Small intestine (tissue), 7 donors: ENCODE measurements at regions not wholly inside any gene's neighbourhood (a gene's known extent, or its start where the extent isn't known, plus 50 kb on each side); places are given as distances from the start of the nearest gene placed in this dataset.

ENCODE experiments used
- DNase-seq, 2 donors: peaks; one replicate each; pipeline versions ENCODE4 v3.0.0 to v3.0.0-alpha.2; 2013
- FAIRE-seq: peaks from 2 replicates; lab custom pipeline; 2012; peaks lifted over from hg19 to GRCh38; lab: Jason Lieb, UNC
- H3K27ac ChIP-seq, 3 donors: one replicate each; pipeline ENCODE4 v1.5.1; 2013; ENCODE audit warnings: low read length in 2 of 3, mild to moderate bottlenecking in 2 of 3, control low read depth in 1 of 3, inconsistent platforms in 1 of 3, low read depth in 1 of 3, moderate library complexity in 1 of 3
- H3K27me3 ChIP-seq, 3 donors: one replicate each; pipeline ENCODE4 v1.6.1; 2013; ENCODE audit warnings: low read length in 3 of 3, inconsistent platforms in 1 of 3; ENCODE audit not compliant: control insufficient read depth in 3 of 3, insufficient read depth in 3 of 3
- H3K36me3 ChIP-seq, 3 donors: one replicate each; pipeline ENCODE4 v1.6.1; 2013; ENCODE audit warnings: low read length in 3 of 3, inconsistent platforms in 1 of 3, low read depth in 1 of 3, mild to moderate bottlenecking in 1 of 3, moderate library complexity in 1 of 3; ENCODE audit not compliant: control insufficient read depth in 3 of 3, insufficient read depth in 2 of 3
- H3K4me1 ChIP-seq, 3 donors: one replicate each; pipeline ENCODE4 v1.6.1; 2013; ENCODE audit warnings: low read length in 2 of 3, inconsistent platforms in 1 of 3, low read depth in 1 of 3, mild to moderate bottlenecking in 1 of 3, moderate library complexity in 1 of 3; ENCODE audit not compliant: control insufficient read depth in 3 of 3, insufficient read depth in 2 of 3
- H3K4me3 ChIP-seq, 3 donors: one replicate each; pipeline ENCODE4 v1.5.1; 2013; ENCODE audit warnings: low read length in 3 of 3, control low read depth in 1 of 3, inconsistent platforms in 1 of 3, low read depth in 1 of 3, mild to moderate bottlenecking in 1 of 3, moderate library complexity in 1 of 3
- H3K9me3 ChIP-seq, 2 donors: one replicate each; pipeline ENCODE4 v1.6.1; 2013; ENCODE audit warnings: low read depth in 1 of 2, low read length in 1 of 2; ENCODE audit not compliant: control insufficient read depth in 2 of 2, insufficient read depth in 1 of 2
- WGBS, 3 donors: extraction: QIAGEN DNeasy Blood & Tissue Kit; methylation state at CpG; one replicate each; pipeline ENCODE4 v1.1.7; 2013; 5-methylcytosine and 5-hydroxymethylcytosine counted together
- donor health status: healthy with polysubstance abuse.
- donor health status: control.
- donor health status: control.
- donor health status: Bipolar disorder and iron deficiency.
- donor health status: healthy.

GRCh38 chr18:38811209-38811608 is 1245.6 kb upstream of the CELF4 start:
- no peak overlapping the region for H3K4me3 ChIP-seq
- WGBS, 3 donors = 83 to 89% (median 83%) methylated on average over 2 of the region's 2 CpGs
- DNase-seq = no peak
- no peaks in the 10 kb centered on the region for H3K9me3 ChIP-seq
- no peak overlapping the region for H3K27ac ChIP-seq
- no peaks in the 10 kb centered on the region for H3K36me3 ChIP-seq
- H3K27me3 ChIP-seq = no peaks in the 10 kb centered on the region
- no peak for FAIRE-seq
- H3K4me1 ChIP-seq = no peaks in the 10 kb centered on the region

GRCh38 chr18:38810789-38811188 is 1245.2 kb upstream of the CELF4 start:
- Histone ChIP-seq H3K4me3 (no peak overlapping the region), H3K9me3 (no peaks in the 10 kb centered on the region), H3K4me1 (no peaks in the 10 kb centered on the region), H3K27ac (no peak overlapping the region), H3K27me3 (no peaks in the 10 kb centered on the region), H3K36me3 (no peaks in the 10 kb centered on the region)
- DNase-seq = no peak
- no peak for FAIRE-seq
- WGBS, 3 donors = 64 to 83% (median 70%) methylated on average over 4 of the region's 4 CpGs

GRCh38 chr18:38807915-38808314 is 1242.3 kb upstream of the CELF4 start:
- no peaks in the 10 kb centered on the region for H3K4me1 ChIP-seq
- H3K36me3 ChIP-seq = no peaks in the 10 kb centered on the region
- no peaks in the 10 kb centered on the region for H3K27me3 ChIP-seq
- FAIRE-seq = no peak
- H3K27ac ChIP-seq = no peak overlapping the region
- no peak for DNase-seq
- 81 to 88% (median 83%) methylated on average over 3 of the region's 3 CpGs for whole genome bisulfite sequencing, 3 donors
- H3K9me3 ChIP-seq = no peaks in the 10 kb centered on the region
- H3K4me3 ChIP-seq = no peak overlapping the region

- 13 to 53% (median 45%) methylated on average over 1 of the region's 1 CpG for WGBS, 3 donors
- DNase-seq = no peak
- Histone ChIP-seq H3K4me1 (no peaks in the 10 kb centered on the region), H3K27ac (no peak overlapping the region), H3K4me3 (no peak overlapping the region), H3K36me3 (no peaks in the 10 kb centered on the region), H3K27me3 (no peaks in the 10 kb centered on the region), H3K9me3 (no peaks in the 10 kb centered on the region)
- FAIRE-seq = no peak
Observed at GRCh38 chr18:38805256-38805655, 1239.7 kb upstream of the CELF4 start.

GRCh38 chr18:38801640-38802039 is 1236.0 kb upstream of the CELF4 start:
- Histone ChIP-seq H3K36me3 (no peaks in the 10 kb centered on the region), H3K27me3 (no peaks in the 10 kb centered on the region), H3K9me3 (peaks cover 0 to 5% of the 10 kb centered on the region in 2 donors), H3K27ac (no peak overlapping the region), H3K4me1 (no peaks in the 10 kb centered on the region), H3K4me3 (no peak overlapping the region)
- FAIRE-seq (no peak), DNase-seq (no peak)
- 17 to 52% (median 29%) methylated on average over 2 of the region's 2 CpGs for WGBS, 3 donors

- FAIRE-seq (no peak), DNase-seq (no peak)
- H3K4me3 ChIP-seq = no peak overlapping the region
- no peaks in the 10 kb centered on the region for H3K27me3 ChIP-seq
- no peak overlapping the region for H3K27ac ChIP-seq
- 66 to 88% (median 78%) methylated on average over 1 of the region's 1 CpG for WGBS, 3 donors
- H3K36me3 ChIP-seq = no peaks in the 10 kb centered on the region
- H3K9me3 ChIP-seq = peaks cover 0 to 5% of the 10 kb centered on the region in 2 donors
- no peaks in the 10 kb centered on the region for H3K4me1 ChIP-seq
Observed at GRCh38 chr18:38796762-38797161, 1231.2 kb upstream of the CELF4 start.

- no peak for DNase-seq
- FAIRE-seq = no peak
- 86 to 91% (median 86%) methylated on average over 6 of the region's 6 CpGs for WGBS, 3 donors
- Histone ChIP-seq H3K36me3 (no peaks in the 10 kb centered on the region), H3K27me3 (no peaks in the 10 kb centered on the region), H3K4me1 (no peaks in the 10 kb centered on the region), H3K4me3 (no peak overlapping the region), H3K27ac (no peak overlapping the region), H3K9me3 (no peaks in the 10 kb centered on the region)
Observed at GRCh38 chr18:38792731-38793130, 1227.1 kb upstream of the CELF4 start.

- DNase-seq (no peak), FAIRE-seq (no peak)
- WGBS, 3 donors = 82 to 89% (median 89%) methylated on average over 1 of the region's 1 CpG
Observed at GRCh38 chr18:38790786-38791185, 1225.2 kb upstream of the CELF4 start.

GRCh38 chr18:38790303-38790702 is 1224.7 kb upstream of the CELF4 start:
- Histone ChIP-seq H3K27ac (no peak overlapping the region), H3K27me3 (no peaks in the 10 kb centered on the region), H3K9me3 (no peaks in the 10 kb centered on the region), H3K36me3 (no peaks in the 10 kb centered on the region), H3K4me3 (no peak overlapping the region), H3K4me1 (no peaks in the 10 kb centered on the region)
- no peak for FAIRE-seq
- 43 to 70% (median 60%) methylated on average over 1 of the region's 1 CpG for WGBS, 3 donors
- peak in 1 of 2 donors; percentile 1 for DNase-seq

More at GRCh38 chr18:38790786-38791185, 1225.2 kb upstream of the CELF4 start:
- H3K4me3 ChIP-seq = no peak overlapping the region
- H3K27me3 ChIP-seq = no peaks in the 10 kb centered on the region
- no peaks in the 10 kb centered on the region for H3K4me1 ChIP-seq
- H3K36me3 ChIP-seq = no peaks in the 10 kb centered on the region
- H3K27ac ChIP-seq = no peak overlapping the region
- H3K9me3 ChIP-seq = no peaks in the 10 kb centered on the region
